ENCODE measurements at regions not wholly inside any gene's neighbourhood (a gene's known extent, or its start where the extent isn't known, plus 50 kb on each side); places are given as distances from the start of the nearest gene placed in this dataset.
"Not testable (repeated sequence)": the region's sequence is repeated elsewhere in the genome, so short reads cannot be mapped to it uniquely, and the experiment has no call there.

DNA sequence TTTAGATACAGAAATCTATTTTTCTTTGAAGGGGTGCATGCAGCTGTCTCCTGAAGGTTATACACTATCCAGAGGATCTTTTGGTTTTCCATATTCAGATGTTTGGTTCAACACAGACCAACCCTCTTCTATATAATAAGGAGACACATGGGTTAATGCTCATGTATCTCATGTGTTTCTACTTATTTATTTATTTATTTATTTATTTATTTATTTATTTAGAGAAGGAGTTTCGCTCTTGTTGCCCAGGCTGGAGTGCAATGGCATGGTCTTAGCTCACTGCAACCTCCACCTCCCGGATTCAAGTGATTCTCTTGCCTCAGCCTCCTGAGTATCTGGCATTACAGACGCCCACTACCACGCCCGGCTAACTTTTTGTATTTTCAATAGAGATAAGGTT is 263.2 kb upstream of the MBL2 start:
- ATAC-seq (replicated peaks in 6 of 8); H3K4me1 ChIP-seq (replicated peaks in 1 of 2); H3K27ac ChIP-seq; in situ Hi-C loops (cut with MboI; ENCODE audit: low pct_unique_long_range_greater_than_20kb in 2 of 9, low sequenced_read_pairs in 9 of 9, unreplicated experiment in 9 of 9); H3K4me3 ChIP-seq: not testable (repeated sequence)
- WGBS, 10 experiments = 40 to 100% (median 73%) methylated on average over 1 to 3 of the region's 5 CpGs; no CpG with 5 or more reads in 2 of the 10 experiments

DNA sequence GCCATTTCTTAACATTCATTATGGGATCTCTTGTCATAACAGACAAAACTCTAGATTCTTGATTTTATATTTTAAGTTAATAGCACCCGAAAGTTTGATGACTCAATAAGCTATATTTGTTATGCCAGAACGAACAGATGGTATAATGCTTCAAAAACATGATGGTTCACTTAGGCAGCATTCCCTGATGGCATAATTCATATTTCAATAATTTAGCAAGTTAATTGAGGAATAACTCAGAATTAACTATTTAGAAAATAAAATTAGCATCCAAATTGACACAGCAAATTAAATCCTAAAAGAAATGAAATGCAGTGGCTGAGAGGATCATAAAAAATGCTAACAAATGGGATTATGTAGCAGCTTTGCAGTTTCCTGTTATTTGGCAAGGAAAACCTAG is 260.8 kb upstream of the MBL2 start:
- no peak overlapping the region for H3K27ac ChIP-seq
- 9 to 100% (median 83%) methylated on average over 1 to 2 of the region's 2 CpGs; no CpG with 5 or more reads in 1 of the 10 experiments for WGBS, 10 experiments
- in situ Hi-C loops (cut with MboI; ENCODE audit: low pct_unique_long_range_greater_than_20kb in 2 of 9, low sequenced_read_pairs in 9 of 9, unreplicated experiment in 9 of 9) = no loop called here
- no peak for ATAC-seq (replicated peaks in 6 of 8)
- no peaks in the 10 kb centered on the region for H3K4me1 ChIP-seq (replicated peaks in 1 of 2)
- H3K4me3 ChIP-seq = no peak overlapping the region

DNA sequence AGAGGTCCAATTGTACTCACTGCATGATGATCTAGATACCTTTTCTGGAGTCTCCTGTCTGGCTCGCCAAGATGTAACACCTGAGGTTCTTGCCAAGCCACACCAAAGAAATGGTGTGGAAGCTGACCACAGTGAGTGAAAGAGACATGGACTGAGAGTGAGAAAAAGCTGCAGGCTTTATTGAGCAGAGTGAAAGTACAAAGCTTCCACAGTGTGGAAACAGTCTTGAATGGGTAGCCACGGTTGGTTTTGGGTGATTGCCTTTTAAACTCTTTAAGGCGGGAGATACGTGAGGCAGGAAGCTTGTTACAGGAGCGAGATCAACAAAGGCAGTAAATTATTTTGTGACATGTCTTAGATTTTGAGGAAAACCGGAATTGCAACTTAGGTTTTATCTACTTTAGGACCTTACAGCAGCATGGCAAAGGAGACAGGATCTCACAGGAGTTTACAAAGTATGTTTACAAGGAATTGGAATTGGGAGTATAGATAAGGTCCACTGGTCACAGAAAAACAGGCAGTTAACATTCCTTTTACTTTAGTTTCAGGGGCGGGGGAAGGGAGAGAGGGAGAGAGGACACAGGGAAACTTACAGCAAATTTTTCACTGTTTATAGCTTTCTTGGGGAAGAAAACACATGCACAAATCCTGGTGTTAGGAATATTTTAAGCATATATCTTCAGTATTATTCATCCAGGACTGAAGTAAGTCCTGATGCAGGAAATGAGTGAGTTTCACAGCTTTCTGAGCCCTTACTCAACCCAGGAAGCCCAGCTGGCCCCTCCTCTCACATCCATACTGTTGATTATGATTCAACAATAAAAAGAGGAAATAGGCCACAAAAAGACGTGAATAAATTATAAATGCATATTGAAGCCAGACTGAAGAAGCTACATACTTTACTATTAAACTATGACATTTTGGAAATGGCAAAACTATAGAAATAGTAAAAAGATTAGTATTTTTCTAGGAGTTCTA is 257.6 kb upstream of the MBL2 start:
- H3K27ac ChIP-seq; H3K4me3 ChIP-seq; in situ Hi-C loops (cut with MboI; ENCODE audit: low pct_unique_long_range_greater_than_20kb in 2 of 9, low sequenced_read_pairs in 9 of 9, unreplicated experiment in 9 of 9); H3K4me1 ChIP-seq (replicated peaks in 1 of 2); ATAC-seq (replicated peaks in 6 of 8): not testable (repeated sequence)
- 15 to 90% (median 53%) methylated on average over 1 to 7 of the region's 8 CpGs for WGBS, 10 experiments

DNA sequence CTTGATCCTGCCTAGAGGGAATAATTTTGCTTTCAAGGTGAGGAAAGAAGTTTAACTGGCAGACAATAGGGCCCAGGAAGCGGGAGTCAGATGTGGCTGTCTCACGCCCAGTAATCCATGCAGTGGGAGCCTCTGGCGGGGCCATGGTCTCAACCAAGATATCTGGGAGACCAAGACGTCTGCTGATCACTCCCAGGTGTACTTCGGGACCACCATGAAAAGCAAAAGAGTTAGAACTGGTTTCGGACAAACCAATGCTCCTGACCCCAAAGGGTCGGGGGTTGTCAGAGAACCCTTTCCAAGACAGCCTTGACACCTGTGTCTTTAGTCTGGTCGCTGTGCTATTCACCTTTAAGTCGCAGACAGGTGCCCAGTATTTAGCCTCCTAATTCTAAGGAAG is 256.9 kb upstream of the MBL2 start:
- WGBS, 10 experiments = 60 to 100% (median 77%) methylated on average over 1 to 7 of the region's 9 CpGs; no CpG with 5 or more reads in 4 of the 10 experiments
- H3K4me3 ChIP-seq = no peak overlapping the region
- no peaks in the 10 kb centered on the region for H3K4me1 ChIP-seq (replicated peaks in 1 of 2)
- ATAC-seq (replicated peaks in 6 of 8) = no peak
- H3K27ac ChIP-seq = no peak overlapping the region
- in situ Hi-C loops (cut with MboI; ENCODE audit: low pct_unique_long_range_greater_than_20kb in 2 of 9, low sequenced_read_pairs in 9 of 9, unreplicated experiment in 9 of 9) = no loop called here

GRCh38 chr10:53025765-53026164 is 253.2 kb upstream of the MBL2 start:
- H3K27ac ChIP-seq; H3K4me3 ChIP-seq; ATAC-seq (replicated peaks in 6 of 8); in situ Hi-C loops (cut with MboI; ENCODE audit: low pct_unique_long_range_greater_than_20kb in 2 of 9, low sequenced_read_pairs in 9 of 9, unreplicated experiment in 9 of 9); H3K4me1 ChIP-seq (replicated peaks in 1 of 2): not testable (repeated sequence)
- 20 to 100% (median 80%) methylated on average over 2 to 3 of the region's 6 CpGs; no CpG with 5 or more reads in 5 of the 10 experiments for WGBS, 10 experiments

- peak in 1 of 8 experiments; percentile 38 for ATAC-seq (replicated peaks in 6 of 8)
- 0 to 80% (median 40%) methylated on average over 1 to 6 of the region's 9 CpGs; no CpG with 5 or more reads in 3 of the 10 experiments for WGBS, 10 experiments
- in situ Hi-C loops (cut with MboI; ENCODE audit: low pct_unique_long_range_greater_than_20kb in 2 of 9, low sequenced_read_pairs in 9 of 9, unreplicated experiment in 9 of 9) = no loop called here
- no peaks in the 10 kb centered on the region for H3K4me1 ChIP-seq (replicated peaks in 1 of 2)
- H3K4me3 ChIP-seq = no peak overlapping the region
- H3K27ac ChIP-seq = no peak overlapping the region
Measured at GRCh38 chr10:53025172-53025711, 252.7 kb upstream of the MBL2 start.

DNA sequence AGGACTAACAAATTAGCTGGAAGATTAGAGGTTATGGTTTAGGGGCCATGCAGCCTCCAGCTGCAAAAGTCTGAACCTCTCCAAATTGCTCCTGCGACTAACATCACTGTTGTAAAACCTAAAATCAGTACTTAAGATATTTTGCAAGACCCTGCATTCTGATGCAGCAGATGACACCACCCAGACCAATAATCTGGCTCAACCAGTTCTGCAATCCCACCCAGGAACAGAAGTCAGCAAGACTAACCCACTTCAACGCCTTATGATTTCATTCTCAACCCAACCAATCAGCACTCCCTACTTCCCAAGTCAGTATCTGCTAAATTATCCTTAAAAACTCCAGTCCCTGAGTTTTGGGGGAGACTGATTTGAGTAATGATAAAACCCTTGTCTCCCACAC is 250.8 kb upstream of the MBL2 start:
- Histone ChIP-seq H3K4me3 (no peak overlapping the region), H3K27ac (no peak overlapping the region), H3K4me1 (replicated peaks in 1 of 2) (no peaks in the 10 kb centered on the region)
- no peak for ATAC-seq (replicated peaks in 6 of 8)
- in situ Hi-C loops (cut with MboI; ENCODE audit: low pct_unique_long_range_greater_than_20kb in 2 of 9, low sequenced_read_pairs in 9 of 9, unreplicated experiment in 9 of 9) = no loop called here
- WGBS, 10 experiments = 17 to 100% (median 92%) methylated on average over 1 to 2 of the region's 2 CpGs; no CpG with 5 or more reads in 3 of the 10 experiments

- 10 to 100% (median 82%) methylated on average over 1 to 5 of the region's 5 CpGs for WGBS, 10 experiments
Measured at GRCh38 chr10:53022611-53023088, 250.1 kb upstream of the MBL2 start.

DNA sequence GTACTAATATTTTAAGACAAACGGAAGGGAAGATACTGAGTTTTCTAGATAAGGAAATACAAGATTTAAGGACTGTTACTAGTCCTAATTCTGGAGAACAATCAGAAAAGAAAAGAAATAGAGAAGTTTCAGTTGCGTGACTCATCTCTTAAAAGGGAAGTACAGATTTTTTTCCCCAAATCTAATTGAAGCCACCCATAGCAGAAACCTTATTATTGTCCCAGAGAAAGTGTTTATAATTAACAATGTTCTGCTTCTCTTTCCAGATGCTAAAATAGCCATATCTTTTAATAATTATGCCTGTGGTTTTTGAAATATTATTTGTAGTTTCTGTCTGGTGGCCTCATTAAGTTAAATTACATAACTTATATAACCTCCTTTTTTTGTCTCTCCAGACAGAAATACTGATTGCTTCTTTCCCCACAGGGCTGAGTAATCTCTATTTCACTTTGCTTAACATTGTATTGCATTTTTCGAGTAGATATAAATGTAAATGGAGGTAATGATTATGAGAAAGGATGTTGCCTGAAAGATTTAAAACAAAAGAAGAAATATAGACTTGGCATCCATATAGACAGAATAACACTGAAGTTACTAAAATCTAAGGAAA is 240.7 kb upstream of the MBL2 start:
- no peaks in the 10 kb centered on the region for H3K4me1 ChIP-seq (replicated peaks in 1 of 2)
- H3K27ac ChIP-seq = no peak overlapping the region
- H3K4me3 ChIP-seq = no peak overlapping the region
- in situ Hi-C loops (cut with MboI; ENCODE audit: low pct_unique_long_range_greater_than_20kb in 2 of 9, low sequenced_read_pairs in 9 of 9, unreplicated experiment in 9 of 9) = no loop called here
- 0 to 97% (median 74%) methylated on average over 1 to 3 of the region's 3 CpGs for WGBS, 10 experiments
- no peak for ATAC-seq (replicated peaks in 6 of 8)

More at GRCh38 chr10:53022611-53023088, 250.1 kb upstream of the MBL2 start:
- in situ Hi-C loops (cut with MboI; ENCODE audit: low pct_unique_long_range_greater_than_20kb in 2 of 9, low sequenced_read_pairs in 9 of 9, unreplicated experiment in 9 of 9) = no loop called here
- H3K4me1 ChIP-seq (replicated peaks in 1 of 2) = no peaks in the 10 kb centered on the region
- no peak overlapping the region for H3K4me3 ChIP-seq
- no peak overlapping the region for H3K27ac ChIP-seq
- no peak for ATAC-seq (replicated peaks in 6 of 8)

DNA sequence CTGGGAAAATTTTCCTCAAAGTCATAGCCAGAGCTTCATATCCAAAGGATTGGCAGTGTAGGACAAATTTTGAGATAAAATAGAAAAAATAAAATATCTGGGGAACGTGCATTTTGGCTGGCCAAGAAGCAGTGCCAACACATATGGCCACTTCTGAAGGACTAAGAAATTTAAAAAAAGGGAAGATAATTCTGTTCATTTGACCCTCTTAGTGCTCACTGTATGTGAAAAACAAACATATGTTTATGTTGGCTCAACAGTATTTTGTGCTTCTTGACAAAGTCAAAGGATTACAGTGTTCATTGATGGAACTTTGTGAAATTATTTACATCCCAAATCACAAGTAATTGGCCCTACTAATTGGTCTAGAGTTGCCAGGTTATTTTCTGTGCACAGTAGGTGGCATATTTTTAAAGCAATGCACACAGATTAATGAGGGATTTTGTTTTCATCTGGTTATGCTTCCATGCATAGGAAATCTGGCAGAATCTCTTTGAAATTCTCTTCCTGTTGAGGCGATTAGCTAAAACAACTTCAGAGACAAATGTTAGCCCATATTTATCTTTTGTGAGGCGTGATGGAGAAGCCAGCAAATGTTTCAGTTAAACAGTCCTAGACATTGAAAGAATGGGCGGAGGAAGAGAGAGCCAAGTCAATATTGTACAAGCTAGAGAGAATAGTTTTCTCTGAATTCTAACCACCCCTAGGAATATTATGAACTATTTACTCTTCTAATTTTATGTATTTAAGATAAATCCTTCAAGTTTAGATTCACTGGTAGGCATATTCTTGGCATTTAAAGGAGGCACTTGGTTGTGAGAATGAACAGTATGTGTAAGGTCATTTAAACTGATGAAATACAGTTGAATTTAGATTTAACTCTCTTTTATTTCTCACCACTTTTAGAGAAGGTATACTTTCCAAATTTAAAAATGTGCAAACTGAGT is 237.7 kb upstream of the MBL2 start:
- Histone ChIP-seq H3K4me1 (replicated peaks in 1 of 2) (no peaks in the 10 kb centered on the region), H3K4me3 (no peak overlapping the region), H3K27ac (no peak overlapping the region)
- in situ Hi-C loops (cut with MboI; ENCODE audit: low pct_unique_long_range_greater_than_20kb in 2 of 9, low sequenced_read_pairs in 9 of 9, unreplicated experiment in 9 of 9) = no loop called here
- WGBS, 10 experiments = 9 to 100% (median 73%) methylated on average over 2 to 4 of the region's 4 CpGs
- ATAC-seq (replicated peaks in 6 of 8) = peak in 1 of 8 experiments; percentile 87

GRCh38 chr10:53007527-53007842 is 234.9 kb upstream of the MBL2 start:
- ATAC-seq (replicated peaks in 6 of 8) = peak in 3 of 8 experiments; percentile 54 to 82 (median 66)

GRCh38 chr10:53006663-53007526 is 234.3 kb upstream of the MBL2 start:
- in situ Hi-C loops (cut with MboI; ENCODE audit: low pct_unique_long_range_greater_than_20kb in 2 of 9, low sequenced_read_pairs in 9 of 9, unreplicated experiment in 9 of 9) = no loop called here
- Histone ChIP-seq H3K27ac (no peak overlapping the region), H3K4me3 (no peak overlapping the region), H3K4me1 (replicated peaks in 1 of 2) (no peaks in the 10 kb centered on the region)
- 0 to 90% (median 43%) methylated on average over 1 of the region's 1 CpG; no CpG with 5 or more reads in 1 of the 10 experiments for WGBS, 10 experiments
- peak in 1 of 8 experiments; percentile 31 for ATAC-seq (replicated peaks in 6 of 8)

More at GRCh38 chr10:53007527-53007842, 234.9 kb upstream of the MBL2 start:
- Histone ChIP-seq H3K4me3 (no peak overlapping the region), H3K27ac (no peak overlapping the region), H3K4me1 (replicated peaks in 1 of 2) (no peaks in the 10 kb centered on the region)
- WGBS, 10 experiments = 0 to 83% (median 7%) methylated on average over 1 of the region's 1 CpG; no CpG with 5 or more reads in 3 of the 10 experiments
- in situ Hi-C loops (cut with MboI; ENCODE audit: low pct_unique_long_range_greater_than_20kb in 2 of 9, low sequenced_read_pairs in 9 of 9, unreplicated experiment in 9 of 9) = no loop called here
